Fibroblast of lung (primary cell): ENCODE measurements at regions not wholly inside any gene's neighbourhood (a gene's known extent, or its start where the extent isn't known, plus 50 kb on each side); places are given as distances from the start of the nearest gene placed in this dataset.

Source experiments
- DNase-seq, 2 donors: peaks; one replicate each; pipeline versions ENCODE4 v3.0.0 to v3.0.0-alpha.2; 2010; ENCODE audit warnings: low read depth in 2 of 2
- H2AFZ ChIP-seq: 2 replicates; pipeline ENCODE4 v1.5.1; 2012; ENCODE audit warnings: low read length, control low read depth, inconsistent platforms
- H3K27ac ChIP-seq: 2 replicates; pipeline ENCODE4 v1.5.1; 2011; ENCODE audit warnings: low read length, control low read depth; ENCODE audit not compliant: insufficient read depth
- H3K27me3 ChIP-seq: 2 replicates; pipeline ENCODE4 v1.5.1; 2011; ENCODE audit warnings: mild to moderate bottlenecking, low read length; ENCODE audit not compliant: control insufficient read depth, insufficient read depth
- H3K36me3 ChIP-seq: 2 replicates; pipeline ENCODE4 v1.5.1; 2011; ENCODE audit warnings: low read length; ENCODE audit not compliant: control insufficient read depth, insufficient read depth
- H3K4me1 ChIP-seq: 2 replicates; pipeline ENCODE4 v1.5.1; 2011; ENCODE audit warnings: low read length; ENCODE audit not compliant: control insufficient read depth, insufficient read depth; ENCODE audit errors: extremely low read depth
- H3K4me2 ChIP-seq: 2 replicates; pipeline ENCODE4 v1.5.1; 2011; ENCODE audit warnings: low read length, control low read depth; ENCODE audit not compliant: insufficient read depth; ENCODE audit errors: extremely low read depth
- H3K4me3 ChIP-seq, 4 experiments: fragments of 200-600 bp in 1 of 4; sonication (generic) in 1 of 4; replicated peaks in 1 of 4; 2 replicates each; pipeline ENCODE4 v1.5.1; 2011 to 2016; ENCODE audit warnings: low read length in 4 of 4, low read depth in 3 of 4, mild to moderate bottlenecking in 3 of 4, control low read depth in 2 of 4, inconsistent platforms in 1 of 4, mixed read lengths in 1 of 4; ENCODE audit not compliant: insufficient read depth in 1 of 4; ENCODE audit errors: control extremely low read depth in 1 of 4
- H3K79me2 ChIP-seq: 2 replicates; pipeline ENCODE4 v1.5.1; 2012; ENCODE audit warnings: mild to moderate bottlenecking, low read length, inconsistent platforms; ENCODE audit not compliant: control insufficient read depth, insufficient read depth
- H3K9ac ChIP-seq: 2 replicates; pipeline ENCODE4 v1.5.1; 2011; ENCODE audit warnings: mild to moderate bottlenecking, low read length, control low read depth; ENCODE audit not compliant: insufficient read depth
- H3K9me3 ChIP-seq: 2 replicates; pipeline ENCODE4 v1.5.1; 2012; ENCODE audit warnings: low read depth, low read length; ENCODE audit not compliant: control insufficient read depth, insufficient read depth
- H4K20me1 ChIP-seq: 2 replicates; pipeline ENCODE4 v1.5.1; 2011; ENCODE audit warnings: low read length; ENCODE audit not compliant: control insufficient read depth, insufficient read depth; ENCODE audit errors: extremely low read depth
- CTCF ChIP-seq, 2 donors: IDR thresholded peaks in 1 of 2; conservative IDR thresholded peaks in 1 of 2; 1 replicate in 1 of 2; 2 replicates in 1 of 2; pipeline ENCODE4 v1.5.1; 2011 to 2012; ENCODE audit warnings: low read length in 2 of 2, control low read depth in 1 of 2, inconsistent platforms in 1 of 2, low read depth in 1 of 2, mild to moderate bottlenecking in 1 of 2
- EZH2 ChIP-seq: IDR thresholded peaks from 2 replicates; pipeline ENCODE4 v1.5.1; 2012; ENCODE audit warnings: low read length, control low read depth, mild to moderate bottlenecking; ENCODE audit errors: missing control alignments

- Histone ChIP-seq H3K4me3 (no peak overlapping the region), H3K27ac (no peak overlapping the region), H3K9ac (no peak overlapping the region), H3K79me2 (no peaks in the 10 kb centered on the region), H3K4me2 (no peak overlapping the region), H3K27me3 (no peaks in the 10 kb centered on the region), H3K4me1 (no peaks in the 10 kb centered on the region), H3K9me3 (no peaks in the 10 kb centered on the region), H2AFZ (no peak overlapping the region), H3K36me3 (no peaks in the 10 kb centered on the region), H4K20me1 (no peaks in the 10 kb centered on the region)
- DNase-seq, result no peak
- TF ChIP-seq CTCF (conservative IDR thresholded peaks at IDR 0.05 in 1 of 2, IDR thresholded peaks at IDR 0.05 in 1 of 2; ENCODE audit: low read depth in 1 of 2, low read length in 2 of 2), result no peak
- TF ChIP-seq EZH2, result no peak
Observed at GRCh38 chr2:144166743-144167142, 353.2 kb downstream of the ZEB2 start.

DNA sequence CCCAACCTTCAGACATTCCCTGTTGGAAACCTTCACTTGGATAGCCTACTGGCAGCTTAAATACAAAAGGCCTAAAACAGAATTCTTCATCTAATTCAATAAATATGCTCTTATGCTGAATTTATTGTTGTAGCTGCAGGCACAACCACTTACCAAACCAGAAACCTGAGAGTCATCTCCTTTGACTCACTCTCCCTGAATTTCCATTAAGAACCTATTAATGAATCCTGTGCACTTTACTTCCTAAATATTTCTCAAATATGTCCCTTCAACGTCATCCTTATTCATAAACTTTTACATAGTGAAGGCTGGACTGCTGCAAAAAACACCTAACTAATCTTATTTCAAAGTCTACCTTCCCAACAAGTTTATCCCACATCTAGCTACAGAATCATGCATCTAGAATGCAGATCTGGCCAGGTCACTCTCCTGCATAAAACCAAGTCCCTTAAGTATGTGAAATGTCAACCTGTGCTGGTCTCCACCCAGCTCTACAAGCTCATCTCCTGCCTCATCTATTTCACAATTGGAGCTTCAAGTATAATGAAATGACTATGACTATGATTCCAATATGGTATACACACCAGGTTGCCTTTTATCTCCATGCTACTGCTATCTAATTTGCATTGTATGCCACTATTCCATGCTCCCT lies 354.2 kb downstream of the ZEB2 start:
- no peak for DNase-seq
- no peak overlapping the region for H3K9ac ChIP-seq
- H3K9me3 ChIP-seq, result no peaks in the 10 kb centered on the region
- no peak for TF ChIP-seq CTCF (conservative IDR thresholded peaks at IDR 0.05 in 1 of 2, IDR thresholded peaks at IDR 0.05 in 1 of 2; ENCODE audit: low read depth in 1 of 2, low read length in 2 of 2)
- no peak for TF ChIP-seq EZH2
- H3K4me2 ChIP-seq, result no peak overlapping the region
- H3K79me2 ChIP-seq, result no peaks in the 10 kb centered on the region
- H3K27me3 ChIP-seq, result no peaks in the 10 kb centered on the region
- no peak overlapping the region for H3K27ac ChIP-seq
- H3K4me3 ChIP-seq, result no peak overlapping the region
- H3K36me3 ChIP-seq, result no peaks in the 10 kb centered on the region
- no peak overlapping the region for H2AFZ ChIP-seq
- no peaks in the 10 kb centered on the region for H3K4me1 ChIP-seq
- no peaks in the 10 kb centered on the region for H4K20me1 ChIP-seq

- Histone ChIP-seq H3K27ac (no peak overlapping the region), H2AFZ (no peak overlapping the region), H3K9me3 (no peaks in the 10 kb centered on the region), H4K20me1 (no peaks in the 10 kb centered on the region), H3K9ac (no peak overlapping the region), H3K36me3 (no peaks in the 10 kb centered on the region), H3K4me1 (no peaks in the 10 kb centered on the region), H3K27me3 (no peaks in the 10 kb centered on the region), H3K4me3 (no peak overlapping the region), H3K79me2 (no peaks in the 10 kb centered on the region), H3K4me2 (no peak overlapping the region)
- no peak for TF ChIP-seq EZH2
- TF ChIP-seq CTCF (conservative IDR thresholded peaks at IDR 0.05 in 1 of 2, IDR thresholded peaks at IDR 0.05 in 1 of 2; ENCODE audit: low read depth in 1 of 2, low read length in 2 of 2), result no peak
- no peak for DNase-seq
Observed at GRCh38 chr2:144163592-144163991, 356.3 kb downstream of the ZEB2 start.
